Cardiac muscle cell (in vitro differentiated cells and primary cell): ENCODE measurements at regions not wholly inside any gene's neighbourhood (a gene's known extent, or its start where the extent isn't known, plus 50 kb on each side); places are given as distances from the start of the nearest gene placed in this dataset.

Experiments
- DNase-seq, 2 donors: peaks; one replicate each; pipeline versions ENCODE4 v3.0.0 to v3.0.0-alpha.2; 2010 to 2017; ENCODE audit warnings: low read depth in 1 of 2, low spot score in 1 of 2
- H3K27ac ChIP-seq: fragments of 200-600 bp; sonication (generic); 2 replicates; pipeline ENCODE4 v1.5.1; 2016
- H3K27me3 ChIP-seq: fragments of 200-600 bp; sonication (generic); 2 replicates; pipeline ENCODE4 v1.6.0; 2016; ENCODE audit warnings: control low read depth
- H3K36me3 ChIP-seq: fragments of 200-600 bp; sonication (generic); 2 replicates; pipeline ENCODE4 v1.5.1; 2016; ENCODE audit warnings: control low read depth
- H3K4me1 ChIP-seq: fragments of 200-600 bp; sonication (generic); 2 replicates; pipeline ENCODE4 v1.8.1; 2017; ENCODE audit warnings: low read depth, mild to moderate bottlenecking, mixed run types
- H3K4me3 ChIP-seq: fragments of 200-600 bp; sonication (generic); 2 replicates; pipeline ENCODE4 v1.5.1; 2016; ENCODE audit warnings: mild to moderate bottlenecking
- H3K9me3 ChIP-seq: fragments of 200-600 bp; sonication (generic); 2 replicates; pipeline ENCODE4 v1.5.1; 2017; ENCODE audit warnings: low read depth, mild to moderate bottlenecking, control low read depth
- CTCF ChIP-seq: IDR thresholded peaks from 2 replicates; pipeline ENCODE4 v1.5.1; 2012; ENCODE audit warnings: low read depth, mild to moderate bottlenecking, low read length

- no peaks in the 10 kb centered on the region for H3K27me3 ChIP-seq
- no peaks in the 10 kb centered on the region for H3K9me3 ChIP-seq
- H3K4me1 ChIP-seq: no peaks in the 10 kb centered on the region
- no peaks in the 10 kb centered on the region for H3K36me3 ChIP-seq
- no peak overlapping the region for H3K4me3 ChIP-seq
- no peak for DNase-seq
- no peak for TF ChIP-seq CTCF
- H3K27ac ChIP-seq: no peak overlapping the region
Observed at GRCh38 chr7:142431491-142431890, 173.6 kb upstream of the PRSS58 start.

- no peak for TF ChIP-seq CTCF
- no peak for DNase-seq
- no peaks in the 10 kb centered on the region for H3K36me3 ChIP-seq
- H3K27ac ChIP-seq: no peak overlapping the region
- no peak overlapping the region for H3K4me3 ChIP-seq
- H3K27me3 ChIP-seq: no peaks in the 10 kb centered on the region
- no peaks in the 10 kb centered on the region for H3K4me1 ChIP-seq
- H3K9me3 ChIP-seq: no peaks in the 10 kb centered on the region
Observed at GRCh38 chr7:142428094-142428493, 170.2 kb upstream of the PRSS58 start.

GRCh38 chr7:142425281-142425680 is 167.4 kb upstream of the PRSS58 start:
- no peaks in the 10 kb centered on the region for H3K9me3 ChIP-seq
- no peaks in the 10 kb centered on the region for H3K36me3 ChIP-seq
- H3K27me3 ChIP-seq: no peaks in the 10 kb centered on the region
- TF ChIP-seq CTCF: no peak
- H3K4me1 ChIP-seq: no peaks in the 10 kb centered on the region
- no peak for DNase-seq
- no peak overlapping the region for H3K27ac ChIP-seq
- H3K4me3 ChIP-seq: no peak overlapping the region

- no peak for DNase-seq
Observed at GRCh38 chr7:142422621-142423020, 164.8 kb upstream of the PRSS58 start.

GRCh38 chr7:142420554-142421362 is 162.9 kb upstream of the PRSS58 start:
- Histone ChIP-seq H3K36me3 (no peaks in the 10 kb centered on the region), H3K9me3 (no peaks in the 10 kb centered on the region), H3K4me3 (no peak overlapping the region), H3K27me3 (no peaks in the 10 kb centered on the region), H3K27ac (no peak overlapping the region), H3K4me1 (no peaks in the 10 kb centered on the region)
- DNase-seq: peak; percentile 30 to 60
- peak; percentile 43 for TF ChIP-seq CTCF

More at GRCh38 chr7:142422621-142423020, 164.8 kb upstream of the PRSS58 start:
- H3K4me3 ChIP-seq: no peak overlapping the region
- H3K9me3 ChIP-seq: no peaks in the 10 kb centered on the region
- no peaks in the 10 kb centered on the region for H3K36me3 ChIP-seq
- H3K4me1 ChIP-seq: no peaks in the 10 kb centered on the region
- H3K27me3 ChIP-seq: no peaks in the 10 kb centered on the region
- no peak overlapping the region for H3K27ac ChIP-seq
- TF ChIP-seq CTCF: no peak
